Transverse colon (tissue), 4 donors: ENCODE measurements at regions not wholly inside any gene's neighbourhood (a gene's known extent, or its start where the extent isn't known, plus 50 kb on each side); places are given as distances from the start of the nearest gene placed in this dataset.

ENCODE experiments used
- DNase-seq: peaks from one replicate; pipeline ENCODE4 v3.0.0-alpha.2; 2019
- H3K27ac ChIP-seq, 4 donors: fragments of 200-600 bp; sonication (generic); 2 replicates each; pipeline ENCODE4 v1.5.1; 2016 to 2018; ENCODE audit warnings: inconsistent platforms in 4 of 4
- H3K27me3 ChIP-seq: fragments of 200-600 bp; sonication (generic); 2 replicates; pipeline ENCODE4 v1.5.1; 2017; ENCODE audit warnings: inconsistent platforms
- H3K36me3 ChIP-seq, 4 donors: fragments of 200-600 bp; sonication (generic); 2 replicates each; pipeline ENCODE4 v1.5.1; 2017 to 2019; ENCODE audit warnings: inconsistent platforms in 4 of 4
- H3K4me1 ChIP-seq, 4 donors: fragments of 200-600 bp; sonication (generic); 2 replicates each; pipeline ENCODE4 v1.5.1; 2017 to 2020; ENCODE audit warnings: inconsistent platforms in 4 of 4
- H3K4me3 ChIP-seq, 4 donors: fragments of 200-600 bp; sonication (generic); 1 replicate in 1 of 4; 2 replicates in 3 of 4; pipeline versions ENCODE4 v1.5.1 to v1.6.1; 2017 to 2019; ENCODE audit warnings: inconsistent platforms in 4 of 4
- H3K9me3 ChIP-seq, 2 donors: fragments of 200-600 bp; sonication (generic); 2 replicates each; pipeline ENCODE4 v1.5.1; 2017 to 2019; ENCODE audit warnings: inconsistent platforms in 2 of 2
- EP300 ChIP-seq: sonication (generic); formaldehyde crosslinking; IDR thresholded peaks from one replicate; pipeline ENCODE4 v1.6.1; 2017; ENCODE audit warnings: antibody characterized with exemption, low read depth
- POLR2A ChIP-seq: fragments of 450-650 bp; IDR thresholded peaks from one replicate; pipeline ENCODE4 v1.6.1; 2016; ENCODE audit warnings: antibody characterized with exemption, mild to moderate bottlenecking, moderate library complexity
- POLR2AphosphoS5 ChIP-seq, 3 donors: sonication (generic); formaldehyde crosslinking; IDR thresholded peaks; one replicate each; pipeline ENCODE4 v1.6.1; 2016; ENCODE audit warnings: antibody characterized with exemption in 3 of 3
- WGBS, 2 donors: methylation state at CpG; one replicate each; pipeline ENCODE4 v1.1.5; 2018; ENCODE audit warnings: low coverage in 1 of 2; 5-methylcytosine and 5-hydroxymethylcytosine counted together
- in situ Hi-C, 4 donors: fragments of 200-750 bp; cut with MboI; loops; one replicate each; pipeline versions ENCODE4 v1.15.0 to v1.15.1; 2017; ENCODE audit warnings: low sequenced_read_pairs in 3 of 4, low pct_ligation_motif_present in 1 of 4, low pct_unique_long_range_greater_than_20kb in 1 of 4
- intact Hi-C: fragments of 100-400 bp; cut with DNase I; formaldehyde crosslinking; loops from one replicate; pipeline ENCODE4 v1.15.1; 2023; ENCODE audit warnings: low total_unique reads
- TF ChIP-seq, protein P1 (sequence below), 5 experiments: fragments of 200-600 bp in 3 of 5; fragments of 450-650 bp in 2 of 5; sonication (generic) in 3 of 5; IDR thresholded peaks; 1 replicate in 2 of 5; 2 replicates in 3 of 5; pipeline ENCODE4 v1.5.1; 2016 to 2017; ENCODE audit warnings: antibody characterized with exemption in 5 of 5, inconsistent platforms in 3 of 5, mild to moderate bottlenecking in 2 of 5, moderate library complexity in 1 of 5

GRCh38 chr16:55039931-55040330 lies 109.3 kb downstream of the IRX5 start:
- WGBS, 2 donors, result 88% methylated on average over 8 of the region's 8 CpGs; no CpG with 5 or more reads in 1 of the 2 donors
- Histone ChIP-seq H3K36me3 (no peaks in the 10 kb centered on the region), H3K27ac (no peak overlapping the region), H3K4me1 (no peaks in the 10 kb centered on the region), H3K4me3 (no peak overlapping the region), H3K9me3 (no peaks in the 10 kb centered on the region), H3K27me3 (no peaks in the 10 kb centered on the region)
- TF ChIP-seq EP300, result no peak
- TF ChIP-seq, protein P1, sequence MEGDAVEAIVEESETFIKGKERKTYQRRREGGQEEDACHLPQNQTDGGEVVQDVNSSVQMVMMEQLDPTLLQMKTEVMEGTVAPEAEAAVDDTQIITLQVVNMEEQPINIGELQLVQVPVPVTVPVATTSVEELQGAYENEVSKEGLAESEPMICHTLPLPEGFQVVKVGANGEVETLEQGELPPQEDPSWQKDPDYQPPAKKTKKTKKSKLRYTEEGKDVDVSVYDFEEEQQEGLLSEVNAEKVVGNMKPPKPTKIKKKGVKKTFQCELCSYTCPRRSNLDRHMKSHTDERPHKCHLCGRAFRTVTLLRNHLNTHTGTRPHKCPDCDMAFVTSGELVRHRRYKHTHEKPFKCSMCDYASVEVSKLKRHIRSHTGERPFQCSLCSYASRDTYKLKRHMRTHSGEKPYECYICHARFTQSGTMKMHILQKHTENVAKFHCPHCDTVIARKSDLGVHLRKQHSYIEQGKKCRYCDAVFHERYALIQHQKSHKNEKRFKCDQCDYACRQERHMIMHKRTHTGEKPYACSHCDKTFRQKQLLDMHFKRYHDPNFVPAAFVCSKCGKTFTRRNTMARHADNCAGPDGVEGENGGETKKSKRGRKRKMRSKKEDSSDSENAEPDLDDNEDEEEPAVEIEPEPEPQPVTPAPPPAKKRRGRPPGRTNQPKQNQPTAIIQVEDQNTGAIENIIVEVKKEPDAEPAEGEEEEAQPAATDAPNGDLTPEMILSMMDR (IDR thresholded peaks at IDR 0.05), result no peak
- TF ChIP-seq POLR2A, result no peak
- no peak for TF ChIP-seq POLR2AphosphoS5 (IDR thresholded peaks at IDR 0.05)
- intact Hi-C loops, result no loop called here
- DNase-seq, result no peak
- in situ Hi-C loops, result no loop called here

- no peak overlapping the region for H3K27ac ChIP-seq
- H3K27me3 ChIP-seq, result no peaks in the 10 kb centered on the region
- DNase-seq, result no peak
- H3K9me3 ChIP-seq, result no peaks in the 10 kb centered on the region
- H3K4me1 ChIP-seq, result no peaks in the 10 kb centered on the region
- no peaks in the 10 kb centered on the region for H3K36me3 ChIP-seq
- intact Hi-C loops (no loop called here), in situ Hi-C loops (no loop called here)
- H3K4me3 ChIP-seq, result no peak overlapping the region
- TF ChIP-seq POLR2AphosphoS5 (IDR thresholded peaks at IDR 0.05) (no peak), POLR2A (no peak), EP300 (no peak)
- TF ChIP-seq, protein P1 (IDR thresholded peaks at IDR 0.05), result no peak
- WGBS, 2 donors, result 61% methylated on average over 19 of the region's 19 CpGs; no CpG with 5 or more reads in 1 of the 2 donors
Observed at GRCh38 chr16:55040366-55041086, 109.9 kb downstream of the IRX5 start.

DNA sequence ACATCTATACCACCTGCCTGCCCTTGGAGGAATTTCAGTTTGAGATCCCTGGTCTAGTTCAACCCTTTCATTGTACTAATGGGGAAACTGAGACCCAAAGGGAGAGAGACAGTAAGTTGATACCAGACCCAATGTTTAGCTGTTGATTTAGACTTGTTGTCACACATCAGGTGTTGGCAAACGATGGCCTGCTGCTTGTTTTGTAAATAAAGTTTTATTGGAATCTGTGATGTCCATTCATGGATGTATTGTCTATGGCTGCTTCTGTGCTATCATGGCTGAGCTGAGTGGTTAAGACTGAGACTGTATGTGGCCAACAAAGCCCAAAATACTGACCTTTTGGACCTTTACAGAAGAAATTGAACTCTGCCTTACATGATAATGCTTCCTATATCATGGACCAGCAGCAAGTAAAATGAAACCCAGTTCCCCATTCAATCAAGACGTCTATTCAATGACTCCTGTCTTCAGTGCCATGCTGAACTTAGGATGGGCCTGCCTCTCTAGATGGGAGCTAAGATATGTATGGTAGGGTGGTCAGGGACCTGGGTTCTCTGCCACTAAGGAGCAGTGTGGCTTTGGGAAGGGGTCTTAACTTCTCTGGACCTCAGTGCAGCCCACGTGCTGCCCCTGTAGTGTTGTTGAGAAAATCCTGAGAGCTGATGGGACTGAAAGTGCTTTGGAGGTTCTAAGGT lies 111.0 kb downstream of the IRX5 start:
- no peak for DNase-seq
- in situ Hi-C loops (no loop called here), intact Hi-C loops (no loop called here)
- Histone ChIP-seq H3K4me1 (no peaks in the 10 kb centered on the region), H3K4me3 (no peak overlapping the region), H3K27me3 (no peaks in the 10 kb centered on the region), H3K36me3 (no peaks in the 10 kb centered on the region), H3K9me3 (no peaks in the 10 kb centered on the region), H3K27ac (no peak overlapping the region)
- TF ChIP-seq POLR2A (no peak), POLR2AphosphoS5 (IDR thresholded peaks at IDR 0.05) (no peak), EP300 (no peak)
- TF ChIP-seq, protein P1 (IDR thresholded peaks at IDR 0.05), result no peak
- 75 to 83% methylated on average over 1 to 3 of the region's 3 CpGs for WGBS, 2 donors

GRCh38 chr16:55042556-55043432 lies 112.1 kb downstream of the IRX5 start:
- 87 to 94% methylated on average over 4 to 11 of the region's 13 CpGs for WGBS, 2 donors
- DNase-seq, result no peak
- Histone ChIP-seq H3K9me3 (no peaks in the 10 kb centered on the region), H3K27ac (no peak overlapping the region), H3K36me3 (no peaks in the 10 kb centered on the region), H3K4me1 (no peaks in the 10 kb centered on the region), H3K27me3 (no peaks in the 10 kb centered on the region), H3K4me3 (no peak overlapping the region)
- intact Hi-C loops, result no loop called here
- TF ChIP-seq POLR2AphosphoS5 (IDR thresholded peaks at IDR 0.05) (no peak), EP300 (no peak), POLR2A (no peak)
- TF ChIP-seq, protein P1 (IDR thresholded peaks at IDR 0.05), result no peak
- in situ Hi-C loops, result no loop called here
